ENCODE measurements at regions not wholly inside any gene's neighbourhood (a gene's known extent, or its start where the extent isn't known, plus 50 kb on each side); places are given as distances from the start of the nearest gene placed in this dataset.

- TF ChIP-seq POLR2AphosphoS5 (IDR thresholded peaks at IDR 0.05; ENCODE audit: insufficient read depth in 1 of 2, low read depth in 1 of 2) (no peak), CTCF (IDR thresholded peaks at IDR 0.05) (no peak), POLR2A (IDR thresholded peaks at IDR 0.05) (no peak)
Observed at GRCh38 chr2:221360312-221360711, 211.8 kb downstream of the EPHA4 start.
